IPS DF 6.9 (cell line): ENCODE measurements at regions not wholly inside any gene's neighbourhood (a gene's known extent, or its start where the extent isn't known, plus 50 kb on each side); places are given as distances from the start of the nearest gene placed in this dataset.
A peak's percentile ranks its signal among the peaks of the same experiment; 100 is the strongest.

Source experiments
- DNase-seq: peaks from one replicate; pipeline ENCODE4 v3.0.0-alpha.2; 2013; ENCODE audit warnings: low read depth, low spot score
- H3K27ac ChIP-seq: one replicate; pipeline ENCODE4 v1.5.1; 2013; ENCODE audit warnings: low read length, control low read depth
- H3K27me3 ChIP-seq: 2 replicates; pipeline ENCODE4 v1.6.1; 2013; ENCODE audit warnings: mild to moderate bottlenecking, low read length; ENCODE audit not compliant: control insufficient read depth, insufficient read depth
- H3K36me3 ChIP-seq: 2 replicates; pipeline ENCODE4 v1.6.1; 2013; ENCODE audit warnings: low read length; ENCODE audit not compliant: control insufficient read depth, insufficient read depth
- H3K4me1 ChIP-seq: 2 replicates; pipeline ENCODE4 v1.6.1; 2013; ENCODE audit warnings: low read length; ENCODE audit not compliant: control insufficient read depth, insufficient read depth
- H3K4me3 ChIP-seq: 2 replicates; pipeline ENCODE4 v1.5.1; 2013; ENCODE audit warnings: mild to moderate bottlenecking, low read length
- H3K9me3 ChIP-seq: 2 replicates; pipeline ENCODE4 v1.6.1; 2013; ENCODE audit warnings: low read length, inconsistent platforms; ENCODE audit not compliant: control insufficient read depth, insufficient read depth
- WGBS: extraction: QIAGEN DNeasy Blood & Tissue Kit; methylation state at CpG from one replicate; pipeline ENCODE4 v1.1.7; 2013; ENCODE audit warnings: mixed read lengths, missing lambda C conversion rate; ENCODE audit not compliant: insufficient read length, insufficient coverage; 5-methylcytosine and 5-hydroxymethylcytosine counted together

GRCh38 chr11:116613206-116613875 lies 159.4 kb downstream of the BUD13 start:
- DNase-seq, result no peak
- Histone ChIP-seq H3K27me3 (no peaks in the 10 kb centered on the region), H3K27ac (no peak overlapping the region), H3K4me1 (no peaks in the 10 kb centered on the region), H3K9me3 (no peaks in the 10 kb centered on the region), H3K4me3 (no peak overlapping the region), H3K36me3 (no peaks in the 10 kb centered on the region)
- WGBS, result no CpG with 5 or more reads among the region's 27 CpGs

GRCh38 chr11:116611998-116612620 lies 160.7 kb downstream of the BUD13 start:
- no peaks in the 10 kb centered on the region for H3K9me3 ChIP-seq
- no peaks in the 10 kb centered on the region; the same call in 1 of the 2 replicates for H3K27me3 ChIP-seq
- DNase-seq, result no peak
- no peak overlapping the region for H3K4me3 ChIP-seq
- H3K36me3 ChIP-seq, result no peaks in the 10 kb centered on the region
- no CpG with 5 or more reads among the region's 4 CpGs for WGBS
- H3K27ac ChIP-seq, result no peak overlapping the region
- no peaks in the 10 kb centered on the region for H3K4me1 ChIP-seq

- H3K27ac ChIP-seq, result no peak overlapping the region
Observed at GRCh38 chr11:116610190-116610589, 162.6 kb downstream of the BUD13 start.

GRCh38 chr11:116607027-116607426 lies 165.8 kb downstream of the BUD13 start:
- DNase-seq, result no peak
- Histone ChIP-seq H3K36me3 (no peaks in the 10 kb centered on the region), H3K27me3 (no peaks in the 10 kb centered on the region; the same call in 1 of the 2 replicates), H3K27ac (no peak overlapping the region), H3K9me3 (no peaks in the 10 kb centered on the region), H3K4me1 (no peaks in the 10 kb centered on the region), H3K4me3 (no peak overlapping the region)

More at GRCh38 chr11:116610190-116610589, 162.6 kb downstream of the BUD13 start:
- H3K36me3 ChIP-seq, result no peaks in the 10 kb centered on the region
- H3K4me1 ChIP-seq, result no peaks in the 10 kb centered on the region
- H3K4me3 ChIP-seq, result no peak overlapping the region
- no peak for DNase-seq
- WGBS, result no CpG with 5 or more reads among the region's 7 CpGs
- no peaks in the 10 kb centered on the region for H3K9me3 ChIP-seq
- no peaks in the 10 kb centered on the region; the same call in 1 of the 2 replicates for H3K27me3 ChIP-seq

DNA sequence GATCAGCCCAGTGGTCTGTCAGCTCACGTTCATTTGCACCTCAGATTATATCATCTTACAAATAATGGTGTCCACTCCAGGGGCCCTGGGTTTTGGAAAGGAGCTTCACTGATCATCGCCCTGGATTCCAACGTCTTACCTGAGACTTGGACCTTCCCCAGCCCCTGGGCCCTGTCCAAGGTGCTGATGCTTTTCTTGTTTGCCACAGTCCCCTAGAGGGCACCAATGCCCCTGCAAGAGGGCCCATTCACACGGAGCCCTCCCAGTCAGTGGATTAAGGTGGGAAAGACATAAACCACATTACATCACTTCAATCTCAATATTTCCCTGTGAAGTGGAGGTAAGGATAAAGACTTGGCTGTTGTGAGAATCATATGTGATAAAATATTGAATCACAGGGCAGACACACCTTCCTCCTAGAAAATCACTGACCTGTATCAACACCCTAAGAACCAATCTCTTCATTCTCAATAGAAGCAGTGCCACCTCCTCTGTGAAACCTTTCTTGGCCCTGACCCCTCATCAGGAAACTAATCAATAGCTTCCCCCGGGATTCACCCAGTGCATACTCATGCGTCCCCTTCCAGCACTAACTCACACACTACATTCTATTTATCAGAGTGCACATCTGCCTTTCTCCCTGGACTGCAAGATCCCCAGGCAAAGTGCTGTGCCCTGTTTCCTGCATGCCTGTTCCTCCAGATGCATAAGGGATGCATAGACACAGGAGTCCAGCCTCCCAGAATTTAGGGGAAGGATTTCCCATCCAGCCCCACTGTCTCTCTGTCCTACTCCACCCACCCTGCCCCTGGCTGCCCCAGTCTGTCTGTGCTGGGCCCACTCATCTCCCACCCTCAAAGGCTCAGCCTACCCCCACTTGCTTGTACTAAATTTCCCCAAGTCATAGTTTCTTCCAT lies 167.0 kb downstream of the BUD13 start:
- Histone ChIP-seq H3K9me3 (no peaks in the 10 kb centered on the region), H3K27me3 (no peaks in the 10 kb centered on the region; the same call in 1 of the 2 replicates), H3K36me3 (no peaks in the 10 kb centered on the region), H3K4me3 (no peak overlapping the region), H3K4me1 (0 out of 2 replicates have a peak, but pooled peaks cover 2% of the 10 kb centered on the region), H3K27ac (no peak overlapping the region)
- peak; percentile 72 for DNase-seq
- no CpG with 5 or more reads among the region's 6 CpGs for WGBS

- no CpG with 5 or more reads among the region's 15 CpGs for WGBS
- no peaks in the 10 kb centered on the region; the same call in 1 of the 2 replicates for H3K27me3 ChIP-seq
- DNase-seq, result no peak
- no peaks in the 10 kb centered on the region for H3K9me3 ChIP-seq
- 0 out of 2 replicates have a peak, but pooled peaks cover 2% of the 10 kb centered on the region for H3K4me1 ChIP-seq
- H3K36me3 ChIP-seq, result no peaks in the 10 kb centered on the region
- no peak overlapping the region for H3K27ac ChIP-seq
- H3K4me3 ChIP-seq, result no peak overlapping the region
Observed at GRCh38 chr11:116603728-116604323, 169.0 kb downstream of the BUD13 start.

DNA sequence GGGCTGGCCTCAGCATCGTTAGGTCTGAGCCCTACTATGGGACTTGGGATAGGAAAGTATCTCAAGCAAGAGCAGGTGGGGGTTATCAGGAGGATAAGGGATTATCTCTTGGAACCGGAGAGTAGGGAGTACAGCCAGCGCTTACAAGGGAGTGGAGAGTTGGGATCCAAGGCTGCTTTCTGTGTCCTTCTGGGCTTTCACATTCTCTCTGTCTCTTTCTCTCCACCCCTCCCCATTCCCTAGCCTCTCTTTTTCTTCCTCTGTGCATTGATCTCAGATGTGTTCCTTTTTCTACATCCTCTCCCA lies 170.2 kb downstream of the BUD13 start:
- WGBS, result no CpG with 5 or more reads among the region's 3 CpGs

DNA sequence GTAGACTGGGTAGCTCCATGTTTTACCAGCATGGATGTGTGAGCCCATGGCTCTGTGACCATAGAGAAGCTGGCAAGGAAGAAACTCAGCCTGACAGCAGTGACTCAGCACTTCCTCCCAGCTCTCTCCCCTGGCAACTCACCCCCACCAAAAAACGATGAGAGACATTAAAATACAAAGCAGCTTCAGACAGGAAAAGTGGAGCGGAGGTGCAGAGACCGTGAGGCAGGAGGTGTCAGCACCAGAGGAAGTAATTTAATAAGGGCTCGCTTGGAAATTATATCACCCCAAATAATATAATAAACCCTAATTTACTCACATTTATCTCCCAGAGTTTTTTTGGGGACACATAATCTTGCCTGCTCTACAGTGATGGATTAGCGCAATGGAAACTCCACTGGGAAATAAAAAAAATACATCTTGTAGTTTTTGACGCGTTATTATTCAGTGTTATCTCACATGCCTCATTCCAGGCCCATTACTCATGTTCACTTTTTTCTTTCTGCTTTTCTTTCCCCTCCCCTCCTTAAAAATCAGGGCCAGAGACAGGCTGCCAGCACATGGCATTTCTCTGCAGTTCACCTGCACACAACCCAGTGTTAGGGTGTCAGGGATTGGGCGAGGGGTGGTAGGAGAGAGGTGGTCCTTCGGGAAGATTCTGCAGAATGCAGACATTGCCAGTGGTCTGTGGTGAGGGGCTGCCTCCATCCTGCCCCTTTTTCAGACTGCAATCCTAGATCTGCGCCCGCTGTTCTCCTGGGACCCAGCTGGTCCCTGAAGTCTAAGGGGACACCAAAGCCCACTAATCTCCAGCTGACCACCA lies 170.8 kb downstream of the BUD13 start:
- Histone ChIP-seq H3K36me3 (no peaks in the 10 kb centered on the region), H3K27ac (no peak overlapping the region), H3K27me3 (no peaks in the 10 kb centered on the region; the same call in 1 of the 2 replicates), H3K4me3 (no peak overlapping the region), H3K9me3 (no peaks in the 10 kb centered on the region), H3K4me1 (0 out of 2 replicates have a peak, but pooled peaks cover 2% of the 10 kb centered on the region)
- WGBS, result no CpG with 5 or more reads among the region's 11 CpGs
- no peak for DNase-seq

More for the DNA sequence above, 170.2 kb downstream of the BUD13 start:
- Histone ChIP-seq H3K36me3 (no peaks in the 10 kb centered on the region), H3K27me3 (no peaks in the 10 kb centered on the region; the same call in 1 of the 2 replicates), H3K4me3 (no peak overlapping the region), H3K27ac (no peak overlapping the region), H3K9me3 (no peaks in the 10 kb centered on the region), H3K4me1 (0 out of 2 replicates have a peak, but pooled peaks cover 2% of the 10 kb centered on the region)
- DNase-seq, result no peak

DNA sequence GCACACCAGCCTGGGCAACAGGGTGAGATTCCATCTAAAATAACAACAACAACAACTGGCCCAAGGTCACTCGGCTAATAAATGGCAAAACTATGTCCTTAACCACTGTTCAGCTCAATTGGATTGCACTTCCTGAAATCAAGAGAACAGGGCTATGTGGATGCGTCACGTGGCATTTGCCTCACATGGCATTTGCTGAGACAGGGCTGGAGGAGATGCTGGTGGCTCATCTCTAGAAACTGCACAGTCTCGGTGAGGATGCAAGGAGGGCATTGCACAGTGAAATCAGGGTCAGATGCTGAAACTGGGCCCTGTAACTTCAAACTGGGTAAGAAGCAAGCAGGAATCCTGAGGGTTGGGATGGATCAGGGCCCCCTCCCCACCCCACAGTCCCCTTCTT lies 171.9 kb downstream of the BUD13 start:
- no peak for DNase-seq
- no peaks in the 10 kb centered on the region for H3K9me3 ChIP-seq
- no peaks in the 10 kb centered on the region for H3K36me3 ChIP-seq
- whole genome bisulfite sequencing, result no CpG with 5 or more reads among the region's 4 CpGs
- H3K27ac ChIP-seq, result no peak overlapping the region
- H3K4me1 ChIP-seq, result 0 out of 2 replicates have a peak, but pooled peaks cover 2% of the 10 kb centered on the region
- H3K27me3 ChIP-seq, result no peaks in the 10 kb centered on the region
- H3K4me3 ChIP-seq, result no peak overlapping the region
